HG02884 (cell line): ENCODE measurements at regions not wholly inside any gene's neighbourhood (a gene's known extent, or its start where the extent isn't known, plus 50 kb on each side); places are given as distances from the start of the nearest gene placed in this dataset.
"Not testable (repeated sequence)": the region's sequence is repeated elsewhere in the genome, so short reads cannot be mapped to it uniquely, and the experiment has no call there.

Experiments
- ATAC-seq: cut with Tn5 transposase; IDR thresholded peaks from one replicate; pipeline ENCODE4 v1.9.1; 2021; ENCODE audit warnings: mild to moderate bottlenecking, moderate library complexity; ENCODE audit not compliant: unreplicated experiment

DNA sequence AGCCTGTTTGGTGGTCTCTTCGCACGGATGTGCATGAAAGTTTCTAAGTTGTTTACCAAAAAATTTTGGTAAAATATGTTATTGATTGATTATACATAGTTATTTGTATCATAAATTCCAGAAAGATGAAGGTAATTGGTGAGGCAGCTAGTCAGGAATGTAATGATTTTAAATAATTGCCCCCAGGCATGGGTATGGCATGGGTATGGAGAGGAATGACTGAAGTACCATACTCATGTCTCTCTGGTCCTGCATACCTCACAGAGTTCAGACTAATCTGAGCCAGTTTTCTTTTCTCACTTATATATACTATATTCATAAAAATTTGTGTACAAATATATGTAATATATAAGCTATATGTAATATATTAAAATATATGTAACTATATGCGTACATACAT lies 329.0 kb upstream of the TECRL start:
- no peak for ATAC-seq

DNA sequence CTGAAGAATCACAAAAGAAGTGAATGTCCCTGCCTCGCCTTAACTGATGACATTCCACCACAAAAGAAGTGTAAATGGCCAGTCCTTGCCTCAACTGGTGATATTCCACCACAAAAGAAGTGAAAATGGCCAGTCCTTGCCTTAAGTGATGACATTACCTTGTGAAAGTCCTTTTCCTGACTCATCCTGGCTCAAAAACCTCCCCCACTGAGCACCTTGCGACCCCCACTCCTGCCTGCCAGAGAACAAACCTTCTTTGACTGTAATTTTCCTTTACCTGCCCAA lies 328.5 kb upstream of the TECRL start:
- ATAC-seq, result not testable (repeated sequence)

DNA sequence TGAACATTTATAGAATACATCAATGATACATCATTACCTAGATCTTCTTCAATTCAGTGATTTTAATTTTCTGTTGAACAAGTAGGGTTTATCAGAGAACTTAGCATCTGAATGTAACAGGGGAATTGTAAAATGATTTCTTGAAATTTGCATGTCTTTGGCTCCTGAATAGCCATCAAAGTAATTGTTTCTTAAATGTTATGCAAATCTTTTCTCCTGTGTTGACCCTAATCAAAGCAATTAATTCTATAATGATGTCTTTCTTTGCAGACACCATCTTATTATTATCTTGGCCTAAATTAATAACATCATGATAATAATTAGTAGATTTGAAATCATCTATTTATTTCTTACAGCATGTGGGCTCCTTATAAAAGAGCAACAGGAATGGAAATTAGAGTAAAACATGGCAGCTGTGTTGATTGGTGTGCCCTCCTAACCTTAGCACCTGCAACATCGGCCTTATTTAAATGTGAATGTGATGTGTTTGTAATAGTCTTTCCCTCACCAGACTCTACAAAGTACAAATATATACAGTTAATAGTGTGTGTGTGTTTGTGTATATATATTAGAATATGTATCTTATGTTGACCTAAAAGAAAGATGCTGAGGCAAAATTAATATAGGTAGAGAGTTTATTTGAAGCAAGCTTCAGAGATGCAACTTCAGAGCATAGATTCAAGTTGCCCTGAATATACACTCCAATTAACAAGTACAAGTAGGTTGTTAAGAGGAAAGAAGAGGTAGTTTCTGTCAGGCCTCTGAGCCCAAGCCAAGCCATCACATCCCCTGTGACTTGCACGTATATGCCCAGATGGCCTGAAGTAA lies 328.0 kb upstream of the TECRL start:
- no peak for ATAC-seq

DNA sequence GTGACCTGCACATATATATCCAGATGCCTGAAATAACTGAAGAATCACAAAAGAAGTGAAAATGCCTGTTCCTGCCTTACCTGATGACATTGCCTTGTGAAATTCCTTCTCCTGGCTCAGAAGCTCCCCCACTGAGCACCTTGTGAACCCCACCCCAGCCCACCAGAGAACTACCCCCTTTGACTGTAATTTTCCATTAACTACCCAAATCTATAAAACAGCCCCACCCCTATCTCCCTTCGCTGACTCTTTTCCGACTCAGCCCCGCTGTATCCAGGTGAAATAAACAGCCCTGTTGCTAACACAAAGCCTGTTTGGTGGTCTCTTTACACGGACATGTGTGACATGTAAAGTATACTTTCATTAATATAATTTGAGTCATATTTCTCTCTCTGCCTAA lies 320.3 kb upstream of the TECRL start:
- no peak for ATAC-seq

- no peak for ATAC-seq
These were observed 318.7 kb upstream of the TECRL start for GRCh38 chr4:64727960-64728359.

- not testable (repeated sequence) for ATAC-seq
These were observed 318.1 kb upstream of the TECRL start for GRCh38 chr4:64727391-64727790.

DNA sequence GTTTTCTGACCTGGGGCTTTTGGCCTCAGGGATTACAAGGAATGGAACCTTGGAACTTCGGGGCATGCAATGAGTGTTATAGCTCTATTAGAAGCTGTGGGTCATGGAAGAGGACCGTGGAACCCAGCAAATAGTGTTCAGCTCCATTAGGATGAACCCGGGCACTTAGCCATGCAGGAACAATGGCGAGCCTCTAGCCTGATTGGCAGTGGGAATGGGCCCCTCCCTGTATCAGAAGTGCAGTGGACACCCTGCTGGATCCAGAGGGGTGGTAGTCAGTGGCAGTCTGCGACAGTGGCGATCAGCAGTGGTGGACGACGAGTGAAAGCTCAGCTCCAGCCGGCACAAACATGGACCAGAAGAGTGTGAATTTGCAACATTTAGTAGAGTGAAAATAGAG lies 315.4 kb upstream of the TECRL start:
- no peak for ATAC-seq

GRCh38 chr4:64721106-64721505 lies 311.9 kb upstream of the TECRL start:
- ATAC-seq, result no peak

GRCh38 chr4:64718091-64718490 lies 308.8 kb upstream of the TECRL start:
- no peak for ATAC-seq

DNA sequence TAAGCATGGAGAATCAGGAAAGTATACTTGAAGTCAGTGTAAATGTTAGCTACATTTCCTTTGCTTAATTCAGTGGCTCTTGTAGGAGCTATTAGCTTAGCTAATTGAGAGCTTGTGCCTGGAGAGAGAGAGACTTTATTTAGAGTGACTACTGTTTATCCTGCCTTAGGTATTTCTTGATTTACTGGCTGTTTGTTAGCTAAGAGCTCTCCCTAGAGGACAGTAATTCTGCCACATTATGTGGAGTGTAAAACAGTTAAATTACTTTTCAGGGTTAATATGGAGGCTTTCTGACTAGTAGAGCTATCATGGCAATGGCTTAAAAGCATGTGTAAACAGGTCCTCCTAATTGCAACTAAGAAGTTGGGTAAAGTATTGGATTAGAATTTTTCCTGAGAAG lies 306.5 kb upstream of the TECRL start:
- ATAC-seq, result no peak

GRCh38 chr4:64713256-64713840 lies 304.1 kb upstream of the TECRL start:
- peak; percentile 81 for ATAC-seq

GRCh38 chr4:64712590-64712989 lies 303.3 kb upstream of the TECRL start:
- ATAC-seq, result no peak

GRCh38 chr4:64705989-64706388 lies 296.7 kb upstream of the TECRL start:
- no peak for ATAC-seq

DNA sequence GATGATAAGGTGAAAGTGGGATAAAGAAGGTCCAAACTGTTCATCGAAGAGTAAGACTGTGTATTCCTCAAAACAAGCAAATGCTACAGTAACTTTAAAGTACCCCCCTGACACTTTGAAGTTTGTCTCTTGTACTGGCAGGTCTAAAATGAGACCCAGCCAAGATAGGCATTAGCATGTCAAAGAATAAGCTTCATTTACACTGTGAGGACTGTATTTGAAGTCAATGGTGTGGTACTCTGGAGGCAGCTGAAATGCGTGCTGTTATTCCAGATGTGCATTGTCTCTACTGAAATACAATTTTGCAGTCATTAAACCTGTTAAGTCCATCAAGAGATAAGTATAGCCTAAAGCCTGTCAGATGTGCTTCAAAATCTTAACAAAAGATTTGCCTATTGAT lies 288.9 kb upstream of the TECRL start:
- no peak for ATAC-seq

DNA sequence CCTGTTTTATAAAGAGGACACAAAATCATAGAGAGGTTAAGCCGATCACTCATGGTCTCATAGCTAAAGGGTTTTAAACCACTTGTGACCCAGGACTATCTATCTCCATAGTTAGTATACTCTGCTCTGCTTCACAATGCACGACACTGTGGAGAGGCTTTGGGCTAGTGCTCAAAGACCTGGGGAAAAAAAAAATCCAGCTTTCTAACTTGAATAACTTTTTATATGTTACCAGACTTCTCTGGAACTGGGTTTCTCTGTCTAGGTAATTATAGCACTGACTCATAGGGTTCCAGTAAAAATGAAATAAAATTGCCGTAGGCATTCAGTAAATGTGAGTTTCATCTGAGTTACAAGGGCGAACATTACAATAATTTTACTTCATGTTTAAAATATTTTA lies 273.7 kb upstream of the TECRL start:
- ATAC-seq, result no peak

DNA sequence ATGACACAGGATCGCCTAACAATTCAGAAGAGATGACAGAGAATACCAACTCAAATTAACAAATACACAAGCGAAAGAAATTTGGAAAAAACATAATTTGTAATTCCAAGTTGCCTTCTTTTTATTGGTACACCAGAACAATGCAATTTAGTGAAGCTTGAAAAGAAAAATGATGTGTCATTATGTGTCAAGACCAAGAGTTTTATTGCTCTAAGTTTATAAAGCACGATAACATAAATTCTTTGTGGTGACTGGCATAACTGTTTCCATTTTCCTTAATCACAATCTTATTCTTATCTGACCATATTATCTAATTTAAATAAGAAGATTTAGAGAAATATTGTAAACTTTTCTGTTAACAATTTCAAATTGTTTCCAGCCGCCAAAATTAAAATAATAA lies 273.2 kb upstream of the TECRL start:
- no peak for ATAC-seq

GRCh38 chr4:64673121-64673520 lies 263.9 kb upstream of the TECRL start:
- ATAC-seq, result not testable (repeated sequence)

- no peak for ATAC-seq
These were observed 261.4 kb upstream of the TECRL start for GRCh38 chr4:64670647-64671046.

GRCh38 chr4:64643841-64644240 lies 234.6 kb upstream of the TECRL start:
- ATAC-seq, result no peak

GRCh38 chr4:64642936-64643335 lies 233.7 kb upstream of the TECRL start:
- no peak for ATAC-seq

DNA sequence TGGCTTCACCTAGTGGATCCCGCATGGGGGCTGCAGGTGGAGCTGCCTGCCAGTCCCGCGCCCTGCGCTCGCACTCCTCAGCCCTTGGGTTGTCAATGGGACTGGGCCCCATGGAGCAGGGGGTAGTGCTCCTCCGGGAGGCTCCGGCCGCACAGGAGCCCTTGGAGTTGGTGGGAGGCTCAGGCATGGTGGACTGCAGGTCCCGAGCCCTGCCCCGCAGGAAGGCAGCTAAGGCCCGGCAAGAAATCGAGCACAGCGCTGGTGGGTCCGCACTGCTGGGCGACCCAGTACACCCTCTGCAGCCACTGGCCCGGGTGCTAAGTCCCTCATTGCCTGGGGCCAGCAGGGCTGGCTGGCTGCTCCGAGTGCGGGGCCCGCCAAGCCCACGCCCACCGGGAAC lies 231.2 kb upstream of the TECRL start:
- not testable (repeated sequence) for ATAC-seq

GRCh38 chr4:64625438-64625837 lies 216.2 kb upstream of the TECRL start:
- ATAC-seq, result no peak

GRCh38 chr4:64617800-64618199 lies 208.6 kb upstream of the TECRL start:
- ATAC-seq, result no peak
